ENCODE measurements at regions not wholly inside any gene's neighbourhood (a gene's known extent, or its start where the extent isn't known, plus 50 kb on each side); places are given as distances from the start of the nearest gene placed in this dataset.
"Not testable (repeated sequence)": the region's sequence is repeated elsewhere in the genome, so short reads cannot be mapped to it uniquely, and the experiment has no call there.

DNA sequence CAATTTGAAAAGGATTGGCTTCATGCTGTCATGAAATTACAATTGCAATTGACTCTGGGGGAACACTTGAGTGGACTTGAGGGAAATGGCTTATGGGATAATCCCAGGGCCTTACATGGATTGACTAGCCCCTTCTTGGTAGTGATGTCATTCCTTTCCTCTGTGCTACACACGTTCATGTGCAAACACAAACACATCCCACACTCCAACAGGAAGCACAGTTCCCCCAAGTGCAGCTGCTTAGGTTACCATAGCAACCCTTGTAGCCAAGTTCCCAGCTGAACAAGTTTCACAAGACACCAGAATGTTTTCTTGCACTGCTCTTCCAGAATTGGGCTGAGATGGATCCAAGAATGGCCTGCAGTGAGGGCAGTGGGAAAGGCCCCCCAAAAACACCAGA is 217.0 kb downstream of the ZNF621 start:
- Histone ChIP-seq H3K27me3 (ENCODE audit: insufficient read depth, low read length) (no peaks in the 10 kb centered on the region), H3K27ac (ENCODE audit: low read depth, low read length) (no peak overlapping the region), H3K4me3 (ENCODE audit: low read depth, low read length) (no peak overlapping the region), H3K79me2 (ENCODE audit: control insufficient read depth, insufficient read depth, low read length, unreplicated experiment) (no peaks in the 10 kb centered on the region), H2AFZ (ENCODE audit: low read length, unreplicated experiment) (no peak overlapping the region), H3K4me1 (ENCODE audit: control insufficient read depth, insufficient read depth, low read length, unreplicated experiment) (no peaks in the 10 kb centered on the region), H3K36me3 (ENCODE audit: insufficient read depth, low read length) (no peaks in the 10 kb centered on the region)

DNA sequence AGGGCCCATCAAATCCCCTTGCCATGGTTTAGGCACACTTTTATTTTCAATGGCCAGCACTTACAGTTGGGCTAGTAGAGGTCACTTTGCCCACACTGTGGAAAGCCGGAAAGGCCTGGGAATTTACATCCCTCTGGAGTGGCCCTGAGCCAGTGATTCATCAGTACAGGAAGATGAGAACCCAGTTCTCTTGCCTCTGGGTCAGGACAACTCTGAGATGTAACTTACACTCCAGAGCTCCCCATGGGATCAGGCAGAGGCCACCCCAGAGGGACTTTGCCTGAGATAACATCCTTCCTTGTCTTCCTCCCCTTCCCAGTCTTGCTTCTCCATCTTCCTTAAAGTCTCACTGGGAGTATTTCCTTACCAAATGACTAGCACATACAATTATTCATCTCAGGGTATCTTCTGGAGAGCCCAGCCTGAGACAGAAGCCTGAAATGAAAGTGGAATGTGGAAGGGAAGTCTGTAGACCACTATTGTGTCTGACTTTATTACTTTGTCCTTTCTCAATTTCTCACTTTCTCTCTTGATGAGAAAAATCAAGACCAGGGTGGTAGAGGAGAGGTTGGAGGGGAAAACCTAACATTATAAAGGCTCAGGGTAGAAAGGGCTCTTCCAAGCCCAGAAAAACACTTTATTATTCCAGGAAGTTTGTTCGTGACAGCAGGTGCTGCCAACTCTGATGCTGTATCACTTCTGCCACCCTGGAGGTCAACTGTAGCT is 220.8 kb downstream of the ZNF621 start:
- H2AFZ ChIP-seq (ENCODE audit: low read length, unreplicated experiment) = no peak overlapping the region
- no peaks in the 10 kb centered on the region for H3K4me1 ChIP-seq (ENCODE audit: control insufficient read depth, insufficient read depth, low read length, unreplicated experiment)

DNA sequence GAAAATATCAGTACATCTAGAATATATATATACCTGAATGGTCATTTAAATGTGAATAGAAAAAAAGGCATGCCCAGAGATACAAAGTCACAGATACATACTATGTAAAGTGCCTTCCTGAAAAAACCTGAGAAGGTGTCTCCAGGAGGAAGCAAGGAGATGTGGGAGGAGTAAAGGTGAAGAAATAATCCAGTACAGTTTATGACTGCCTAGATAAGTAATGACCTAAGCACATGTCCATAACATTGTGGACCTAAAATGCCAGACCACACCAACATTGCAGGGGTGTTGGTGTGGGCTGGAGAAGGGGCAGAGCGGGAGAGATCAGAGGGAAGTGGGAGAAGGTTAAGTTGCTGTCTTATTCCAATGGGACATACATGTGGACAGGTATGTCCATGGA is 226.9 kb downstream of the ZNF621 start:
- Histone ChIP-seq H3K79me2 (ENCODE audit: control insufficient read depth, insufficient read depth, low read length, unreplicated experiment) (no peaks in the 10 kb centered on the region), H3K27ac (ENCODE audit: low read depth, low read length) (no peak overlapping the region), H3K27me3 (ENCODE audit: insufficient read depth, low read length) (peaks cover 8% of the 10 kb centered on the region; the same call in 1 of the 2 replicates), H2AFZ (ENCODE audit: low read length, unreplicated experiment) (no peak overlapping the region), H3K4me1 (ENCODE audit: control insufficient read depth, insufficient read depth, low read length, unreplicated experiment) (no peaks in the 10 kb centered on the region), H3K4me3 (ENCODE audit: low read depth, low read length) (no peak overlapping the region), H3K36me3 (ENCODE audit: insufficient read depth, low read length) (no peaks in the 10 kb centered on the region)

More for the DNA sequence above, 220.8 kb downstream of the ZNF621 start:
- peaks cover 3% of the 10 kb centered on the region; the same call in 1 of the 2 replicates for H3K27me3 ChIP-seq (ENCODE audit: insufficient read depth, low read length)
- no peak overlapping the region for H3K27ac ChIP-seq (ENCODE audit: low read depth, low read length)
- no peaks in the 10 kb centered on the region for H3K36me3 ChIP-seq (ENCODE audit: insufficient read depth, low read length)
- H3K4me3 ChIP-seq (ENCODE audit: low read depth, low read length) = no peak overlapping the region
- no peaks in the 10 kb centered on the region for H3K79me2 ChIP-seq (ENCODE audit: control insufficient read depth, insufficient read depth, low read length, unreplicated experiment)

DNA sequence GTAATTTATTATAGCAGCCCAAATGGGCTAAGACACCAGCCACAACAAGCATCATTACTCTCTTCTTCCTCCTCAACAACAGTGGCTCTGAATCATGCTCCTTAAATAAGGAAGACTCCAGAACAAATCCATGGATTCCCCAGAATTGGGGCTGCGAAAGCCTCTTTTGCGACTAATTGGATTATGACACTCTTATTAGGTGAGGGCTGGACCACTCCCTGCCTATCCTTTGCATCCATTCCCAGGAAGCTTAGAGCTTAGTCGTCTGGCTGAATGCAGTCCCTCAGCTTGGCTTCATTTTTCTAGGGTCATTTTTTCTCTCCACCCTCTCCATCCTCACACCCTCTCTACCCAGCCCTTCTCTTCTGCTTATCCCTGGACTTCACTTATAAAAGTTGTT is 227.7 kb downstream of the ZNF621 start:
- Histone ChIP-seq H3K79me2 (ENCODE audit: control insufficient read depth, insufficient read depth, low read length, unreplicated experiment) (no peaks in the 10 kb centered on the region), H3K27me3 (ENCODE audit: insufficient read depth, low read length) (peaks cover 8% of the 10 kb centered on the region; the same call in 1 of the 2 replicates), H3K4me3 (ENCODE audit: low read depth, low read length) (no peak overlapping the region), H2AFZ (ENCODE audit: low read length, unreplicated experiment) (no peak overlapping the region), H3K4me1 (ENCODE audit: control insufficient read depth, insufficient read depth, low read length, unreplicated experiment) (no peaks in the 10 kb centered on the region), H3K27ac (ENCODE audit: low read depth, low read length) (no peak overlapping the region), H3K36me3 (ENCODE audit: insufficient read depth, low read length) (no peaks in the 10 kb centered on the region)

DNA sequence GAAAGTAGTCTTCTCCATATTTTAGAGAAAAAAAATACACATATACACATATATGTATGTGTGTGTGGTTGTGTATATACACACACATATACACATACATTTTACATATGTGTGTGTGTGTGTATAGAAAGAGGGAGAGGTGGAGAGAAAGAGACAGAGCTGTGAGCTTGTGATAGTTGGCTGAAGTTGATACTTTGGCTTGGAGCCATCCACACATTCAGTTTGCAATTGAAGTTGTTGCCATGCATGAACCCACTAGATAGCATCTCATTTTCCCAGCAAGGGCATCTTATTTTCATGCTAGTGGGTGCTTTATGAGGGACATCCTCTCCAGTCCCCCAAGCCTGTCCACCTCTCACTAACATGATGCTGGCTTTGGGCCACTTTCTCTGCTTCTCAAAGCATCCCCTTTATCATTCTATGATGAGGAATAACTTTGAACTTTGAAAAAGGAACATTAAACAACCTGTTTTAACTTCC is 228.6 kb downstream of the ZNF621 start:
- no peaks in the 10 kb centered on the region for H3K79me2 ChIP-seq (ENCODE audit: control insufficient read depth, insufficient read depth, low read length, unreplicated experiment)
- peaks cover 5% of the 10 kb centered on the region; the same call in 1 of the 2 replicates for H3K27me3 ChIP-seq (ENCODE audit: insufficient read depth, low read length)
- no peak overlapping the region for H3K4me3 ChIP-seq (ENCODE audit: low read depth, low read length)
- H3K36me3 ChIP-seq (ENCODE audit: insufficient read depth, low read length) = no peaks in the 10 kb centered on the region
- H3K27ac ChIP-seq (ENCODE audit: low read depth, low read length) = no peak overlapping the region
- H2AFZ ChIP-seq (ENCODE audit: low read length, unreplicated experiment) = no peak overlapping the region
- no peaks in the 10 kb centered on the region for H3K4me1 ChIP-seq (ENCODE audit: control insufficient read depth, insufficient read depth, low read length, unreplicated experiment)

DNA sequence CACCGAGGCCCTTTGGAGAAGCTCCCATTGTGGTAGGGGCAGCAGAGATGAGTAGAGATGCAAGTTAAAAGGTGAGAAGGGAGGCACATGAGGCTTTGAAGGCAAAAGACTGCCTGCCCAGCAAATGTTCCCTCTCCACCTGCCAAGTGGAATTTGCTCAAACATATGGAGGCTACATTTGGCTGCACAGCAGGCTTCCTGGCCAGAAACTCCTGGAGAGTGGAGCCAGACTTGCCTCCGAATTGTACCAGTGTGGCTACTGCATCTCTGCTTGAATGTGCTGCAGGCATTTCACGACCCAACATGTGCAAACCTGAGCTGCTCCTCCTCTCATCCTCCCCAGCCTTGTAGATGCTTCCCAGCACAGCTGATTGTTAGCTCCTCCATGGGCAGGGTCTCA is 229.2 kb downstream of the ZNF621 start:
- H3K4me3 ChIP-seq (ENCODE audit: low read depth, low read length) = no peak overlapping the region
- no peaks in the 10 kb centered on the region for H3K4me1 ChIP-seq (ENCODE audit: control insufficient read depth, insufficient read depth, low read length, unreplicated experiment)
- H3K79me2 ChIP-seq (ENCODE audit: control insufficient read depth, insufficient read depth, low read length, unreplicated experiment) = no peaks in the 10 kb centered on the region
- H3K36me3 ChIP-seq (ENCODE audit: insufficient read depth, low read length) = no peaks in the 10 kb centered on the region
- no peak overlapping the region for H3K27ac ChIP-seq (ENCODE audit: low read depth, low read length)
- H3K27me3 ChIP-seq (ENCODE audit: insufficient read depth, low read length) = peaks cover 5% of the 10 kb centered on the region; the same call in 1 of the 2 replicates
- no peak overlapping the region for H2AFZ ChIP-seq (ENCODE audit: low read length, unreplicated experiment)

DNA sequence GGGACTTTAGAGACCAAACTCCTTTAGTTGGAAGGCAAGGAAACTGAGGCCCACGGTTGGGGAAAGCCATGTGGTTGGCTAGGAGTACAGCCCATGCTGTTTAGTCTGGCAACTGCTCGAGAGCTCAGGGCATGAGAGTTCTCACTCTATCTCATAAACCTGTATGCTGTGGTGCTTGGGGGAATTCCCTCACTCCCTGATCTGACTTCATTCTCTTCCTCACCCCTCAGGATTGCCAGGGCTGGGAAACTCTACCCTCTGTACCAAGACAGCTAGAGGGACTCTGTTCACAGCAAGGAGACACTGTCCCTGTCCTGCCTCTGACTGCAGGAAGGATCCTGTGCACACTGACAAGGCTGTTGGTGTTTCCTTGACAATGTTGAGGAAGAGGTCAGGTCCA is 230.2 kb downstream of the ZNF621 start:
- Histone ChIP-seq H3K4me3 (ENCODE audit: low read depth, low read length) (no peak overlapping the region), H3K4me1 (ENCODE audit: control insufficient read depth, insufficient read depth, low read length, unreplicated experiment) (no peaks in the 10 kb centered on the region), H3K79me2 (ENCODE audit: control insufficient read depth, insufficient read depth, low read length, unreplicated experiment) (no peaks in the 10 kb centered on the region), H2AFZ (ENCODE audit: low read length, unreplicated experiment) (no peak overlapping the region), H3K27me3 (ENCODE audit: insufficient read depth, low read length) (peaks cover 5% of the 10 kb centered on the region; the same call in 1 of the 2 replicates), H3K36me3 (ENCODE audit: insufficient read depth, low read length) (no peaks in the 10 kb centered on the region), H3K27ac (ENCODE audit: low read depth, low read length) (no peak overlapping the region)

DNA sequence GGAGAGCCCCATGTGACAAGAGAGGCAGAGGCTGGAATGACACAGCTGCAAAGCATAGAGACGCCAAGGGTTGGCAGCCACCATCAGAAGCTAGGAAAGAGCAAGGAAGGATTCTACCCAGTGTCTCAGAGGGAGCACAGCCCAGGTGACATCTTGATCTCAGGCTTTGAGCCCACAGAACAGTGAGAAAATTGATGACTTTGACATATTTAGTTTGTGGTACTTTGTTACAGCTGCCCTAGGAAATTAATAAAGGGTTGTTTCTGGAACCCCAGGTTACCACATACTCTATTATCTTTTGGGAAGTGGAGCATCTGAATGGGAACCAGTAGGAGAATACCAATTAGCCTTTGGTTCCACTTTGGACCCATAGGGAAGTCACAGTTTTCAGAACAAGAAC is 231.7 kb downstream of the ZNF621 start:
- no peak overlapping the region for H2AFZ ChIP-seq (ENCODE audit: low read length, unreplicated experiment)
- H3K27me3 ChIP-seq (ENCODE audit: insufficient read depth, low read length) = peaks cover 5% of the 10 kb centered on the region; the same call in 1 of the 2 replicates
- H3K27ac ChIP-seq (ENCODE audit: low read depth, low read length) = no peak overlapping the region
- H3K4me3 ChIP-seq (ENCODE audit: low read depth, low read length) = no peak overlapping the region
- no peaks in the 10 kb centered on the region for H3K36me3 ChIP-seq (ENCODE audit: insufficient read depth, low read length)
- no peaks in the 10 kb centered on the region for H3K79me2 ChIP-seq (ENCODE audit: control insufficient read depth, insufficient read depth, low read length, unreplicated experiment)
- H3K4me1 ChIP-seq (ENCODE audit: control insufficient read depth, insufficient read depth, low read length, unreplicated experiment) = no peaks in the 10 kb centered on the region

DNA sequence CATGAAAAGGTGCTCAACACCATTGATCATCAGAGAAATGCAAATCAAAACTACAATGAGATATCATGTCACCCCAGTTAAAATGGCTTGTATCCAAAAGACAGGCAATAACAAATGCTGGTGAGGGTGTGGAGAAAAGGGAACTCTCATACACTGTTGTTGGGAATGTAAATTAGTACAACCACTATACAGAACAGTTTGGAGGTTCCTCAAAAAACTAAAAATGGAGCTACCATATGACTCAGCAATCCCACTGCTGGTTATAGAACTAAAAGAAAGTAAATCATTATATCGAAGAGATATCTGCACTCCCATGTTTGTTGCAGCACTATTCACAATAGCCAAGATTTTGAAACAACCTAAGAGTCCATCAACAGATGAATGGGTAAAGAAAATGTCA is 238.0 kb downstream of the ZNF621 start:
- H3K79me2 ChIP-seq (ENCODE audit: control insufficient read depth, insufficient read depth, low read length, unreplicated experiment); H3K27ac ChIP-seq (ENCODE audit: low read depth, low read length): not testable (repeated sequence)

DNA sequence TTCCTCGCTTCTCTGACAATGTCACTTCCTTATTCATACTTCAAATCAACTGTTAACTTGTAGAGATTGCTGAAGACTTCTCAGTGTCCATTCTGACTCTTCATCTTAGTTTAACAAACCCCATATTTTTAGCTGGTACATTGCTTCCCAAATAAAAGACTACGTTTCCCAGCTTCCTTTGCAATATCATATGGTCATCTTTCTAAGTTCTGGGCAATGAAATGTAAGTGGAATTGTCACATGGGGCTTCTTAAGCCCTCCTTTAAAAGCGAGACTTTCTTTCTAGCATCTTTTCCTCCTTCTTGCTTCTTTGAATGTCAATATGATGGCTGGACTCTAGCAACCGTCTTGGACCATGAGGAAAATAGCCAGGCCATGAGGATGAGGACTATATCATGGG is 239.0 kb downstream of the ZNF621 start:
- Histone ChIP-seq H3K4me1 (ENCODE audit: control insufficient read depth, insufficient read depth, low read length, unreplicated experiment) (no peaks in the 10 kb centered on the region), H3K27me3 (ENCODE audit: insufficient read depth, low read length) (no peaks in the 10 kb centered on the region), H3K4me3 (ENCODE audit: low read depth, low read length) (no peak overlapping the region), H2AFZ (ENCODE audit: low read length, unreplicated experiment) (no peak overlapping the region), H3K79me2 (ENCODE audit: control insufficient read depth, insufficient read depth, low read length, unreplicated experiment) (no peaks in the 10 kb centered on the region), H3K36me3 (ENCODE audit: insufficient read depth, low read length) (no peaks in the 10 kb centered on the region), H3K27ac (ENCODE audit: low read depth, low read length) (no peak overlapping the region)

More for the DNA sequence above, 238.0 kb downstream of the ZNF621 start:
- H3K4me3 ChIP-seq (ENCODE audit: low read depth, low read length); H3K36me3 ChIP-seq (ENCODE audit: insufficient read depth, low read length); H2AFZ ChIP-seq (ENCODE audit: low read length, unreplicated experiment); H3K4me1 ChIP-seq (ENCODE audit: control insufficient read depth, insufficient read depth, low read length, unreplicated experiment); H3K27me3 ChIP-seq (ENCODE audit: insufficient read depth, low read length): not testable (repeated sequence)

DNA sequence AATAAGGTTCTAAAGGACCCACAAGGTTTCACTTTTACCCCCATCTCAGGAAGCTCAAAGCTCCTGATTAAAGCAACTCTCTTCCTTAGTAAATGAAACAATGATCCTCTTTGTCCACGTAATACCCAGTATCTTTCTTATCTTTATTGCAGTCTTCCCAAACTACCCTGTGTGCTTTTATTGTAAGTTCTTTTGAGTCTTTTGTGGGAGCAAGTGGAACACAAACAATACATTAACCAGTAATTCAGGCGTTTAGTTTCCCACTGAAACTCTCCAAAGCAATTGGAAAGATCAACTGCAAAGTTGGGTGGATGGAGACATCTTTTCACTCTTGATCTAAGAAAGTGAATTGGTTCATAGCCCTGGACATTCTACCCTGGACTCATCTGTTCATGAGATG is 240.0 kb downstream of the ZNF621 start:
- H3K27me3 ChIP-seq (ENCODE audit: insufficient read depth, low read length) = no peaks in the 10 kb centered on the region
- H3K4me1 ChIP-seq (ENCODE audit: control insufficient read depth, insufficient read depth, low read length, unreplicated experiment) = no peaks in the 10 kb centered on the region
- H3K4me3 ChIP-seq (ENCODE audit: low read depth, low read length) = no peak overlapping the region
- no peak overlapping the region for H3K27ac ChIP-seq (ENCODE audit: low read depth, low read length)
- H3K79me2 ChIP-seq (ENCODE audit: control insufficient read depth, insufficient read depth, low read length, unreplicated experiment) = no peaks in the 10 kb centered on the region
- H2AFZ ChIP-seq (ENCODE audit: low read length, unreplicated experiment) = no peak overlapping the region
- H3K36me3 ChIP-seq (ENCODE audit: insufficient read depth, low read length) = no peaks in the 10 kb centered on the region

Data from ACC112 (cell line).